Frontal cortex (tissue), 3 donors: ENCODE measurements at regions not wholly inside any gene's neighbourhood (a gene's known extent, or its start where the extent isn't known, plus 50 kb on each side); places are given as distances from the start of the nearest gene placed in this dataset.
"Not testable (repeated sequence)": the region's sequence is repeated elsewhere in the genome, so short reads cannot be mapped to it uniquely, and the experiment has no call there.

Experiments
- DNase-seq, 2 donors: peaks; one replicate each; pipeline ENCODE4 v3.0.0; 2012; ENCODE audit warnings: low spot score in 2 of 2
- FAIRE-seq: peaks from 2 replicates; lab custom pipeline; 2012; peaks lifted over from hg19 to GRCh38; lab: Jason Lieb, UNC
- donor health status: control.
- donor health status: control.
- donor health status: control.

DNA sequence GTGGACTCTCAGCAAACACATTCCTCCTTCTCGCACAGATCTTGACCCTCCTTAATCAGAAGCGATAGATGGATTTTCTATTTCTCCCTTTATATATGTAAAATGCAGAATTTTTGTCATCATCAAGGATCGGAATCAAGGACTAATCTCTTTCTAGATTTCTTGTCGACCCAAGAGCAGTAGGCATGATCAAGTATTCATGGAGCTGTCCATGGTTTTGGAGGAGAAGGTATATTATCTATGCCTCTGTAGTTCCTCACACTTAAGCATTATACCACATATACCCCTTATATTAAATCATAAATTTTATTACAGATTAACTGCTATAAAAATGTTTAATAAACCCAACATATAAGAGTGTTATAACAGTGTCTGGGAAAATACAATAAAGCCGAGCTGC is 886.8 kb downstream of the NLGN4X start:
- FAIRE-seq (no peak), DNase-seq (no peak)

DNA sequence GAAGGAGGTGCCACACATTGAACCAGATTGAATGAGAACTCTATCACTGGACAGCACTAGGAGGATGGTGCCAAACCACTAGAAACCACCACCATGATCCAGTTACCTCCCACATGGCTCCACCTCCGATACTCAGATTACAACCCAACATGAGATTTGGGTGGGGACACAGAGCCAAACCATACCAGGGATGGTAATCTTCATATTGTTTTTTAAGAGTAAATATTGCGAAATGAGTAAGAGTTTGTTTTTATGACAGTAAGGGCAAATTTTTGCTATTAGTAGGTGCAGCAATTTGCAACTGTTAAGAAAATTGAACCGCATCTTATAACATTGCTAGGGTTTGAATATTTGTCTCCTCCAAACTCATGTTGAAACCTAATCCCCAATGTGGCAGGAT is 891.5 kb downstream of the NLGN4X start:
- FAIRE-seq (no peak), DNase-seq (no peak)

DNA sequence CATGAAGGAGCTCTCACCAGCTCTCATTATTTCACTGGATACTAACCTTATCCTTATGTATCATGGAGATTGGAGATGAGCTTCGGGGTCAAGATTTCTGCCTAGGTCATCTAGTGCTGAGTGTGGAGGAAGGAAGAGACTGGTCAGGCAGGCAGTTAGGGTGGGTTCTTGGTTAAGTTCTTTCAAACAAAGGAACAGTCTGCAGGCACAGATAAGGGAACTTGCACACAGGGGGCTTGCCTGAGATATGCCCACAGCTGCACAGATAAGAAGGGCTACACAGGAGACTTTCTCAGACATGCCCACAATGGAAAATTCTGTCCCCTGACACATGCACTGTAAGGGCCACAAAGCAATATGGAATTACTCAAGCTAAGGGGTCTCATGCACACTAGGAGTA is 904.1 kb downstream of the NLGN4X start:
- no peak for FAIRE-seq
- DNase-seq: no peak

DNA sequence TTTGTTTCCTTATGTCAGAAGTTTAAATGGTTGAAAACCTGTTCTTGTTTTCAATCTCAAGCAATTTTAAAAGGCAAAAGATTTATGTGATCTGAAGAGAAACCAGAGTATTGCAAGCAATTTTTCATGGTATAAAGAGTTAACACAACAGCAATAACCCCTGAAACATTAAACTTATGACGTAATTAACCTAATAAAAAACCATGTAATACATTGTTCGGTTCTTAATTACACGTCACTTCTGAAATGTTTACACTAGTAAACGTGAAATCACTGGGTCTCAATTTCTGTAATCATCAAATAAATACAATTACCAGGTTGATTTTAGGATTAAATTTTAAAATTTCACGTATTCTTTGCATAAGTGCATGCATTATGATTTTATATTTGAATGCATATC is 914.5 kb downstream of the NLGN4X start:
- no peak for FAIRE-seq
- no peak for DNase-seq

DNA sequence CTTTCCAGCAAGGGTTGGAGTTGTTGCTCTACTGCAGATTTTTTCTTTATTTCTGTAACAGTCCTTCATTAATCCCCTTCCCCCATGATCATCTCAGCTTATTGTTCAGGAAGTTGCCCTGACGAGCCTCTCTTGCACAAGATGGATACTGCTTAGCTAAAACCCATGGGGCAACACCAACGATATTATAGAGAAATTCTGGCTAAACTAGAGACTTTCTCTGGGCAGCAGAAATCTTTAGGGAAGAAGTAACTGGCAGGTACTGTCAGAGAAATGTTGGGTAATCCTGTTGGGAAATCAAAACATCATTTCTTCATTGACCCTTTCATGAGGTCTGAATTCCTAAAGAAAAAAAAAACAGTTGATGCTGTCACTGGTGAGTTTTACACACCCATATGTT is 921.3 kb downstream of the NLGN4X start:
- DNase-seq (no peak), FAIRE-seq (no peak)

DNA sequence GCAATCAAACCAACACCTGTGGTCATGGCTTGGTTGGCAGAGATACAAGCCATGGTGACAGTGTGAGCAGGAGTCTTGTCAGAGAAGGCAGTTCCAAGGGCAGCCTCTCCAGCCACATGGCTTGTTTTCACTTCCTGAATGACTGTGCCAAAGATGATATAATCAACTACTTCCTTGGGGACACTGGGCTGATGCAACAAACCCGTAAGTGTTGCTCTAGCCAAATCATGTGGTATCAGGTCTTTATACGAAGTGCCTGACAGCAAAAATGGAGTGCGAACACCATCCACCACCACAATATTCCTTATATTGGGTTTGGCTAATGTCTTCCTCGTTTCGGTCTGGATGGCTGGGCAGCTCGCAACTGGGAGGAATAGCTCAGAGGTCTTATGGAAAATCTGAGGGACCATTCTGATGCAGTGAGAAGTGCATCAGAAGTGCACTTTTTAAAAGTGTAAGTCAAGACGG is 922.0 kb downstream of the NLGN4X start:
- FAIRE-seq (no peak), DNase-seq (no peak)

DNA sequence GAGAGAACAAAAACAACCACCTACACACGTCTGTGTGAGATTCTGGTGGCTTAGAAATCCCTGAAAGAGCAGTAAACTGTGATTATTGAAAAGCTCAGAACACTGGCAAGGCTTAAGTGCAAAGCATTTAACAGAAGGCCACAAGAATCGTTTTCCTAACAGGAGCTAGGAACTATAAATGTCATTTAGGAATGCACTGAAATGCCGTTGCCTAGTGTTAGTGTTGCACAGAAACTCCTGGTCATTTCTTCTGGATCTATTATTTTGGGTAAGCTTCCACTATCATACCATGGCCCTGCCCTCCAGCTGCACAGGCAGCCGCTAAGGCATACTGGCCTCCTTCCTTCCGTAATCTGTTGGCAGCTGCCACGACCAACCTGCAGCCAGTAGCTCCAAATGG is 923.2 kb downstream of the NLGN4X start:
- no peak for DNase-seq
- no peak for FAIRE-seq

DNA sequence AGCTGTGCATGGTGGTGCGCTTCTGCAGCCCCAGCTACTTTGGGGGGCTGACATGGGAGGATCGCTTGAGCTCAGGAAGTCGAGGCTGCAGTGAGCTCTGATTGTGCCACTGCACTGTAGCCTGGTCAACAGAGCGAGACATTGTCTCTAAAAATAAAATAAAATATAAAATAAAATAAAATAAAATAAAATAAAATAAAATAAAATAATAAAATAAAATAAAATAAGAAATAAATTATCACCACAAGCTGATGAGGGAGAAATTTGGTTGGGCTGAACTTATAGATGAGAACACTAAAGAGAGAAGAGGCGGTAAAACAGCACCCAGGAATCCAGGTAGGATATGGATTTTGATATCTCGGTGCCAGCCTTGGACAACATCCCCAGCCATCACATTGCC is 933.7 kb downstream of the NLGN4X start:
- no peak for DNase-seq
- FAIRE-seq: no peak

DNA sequence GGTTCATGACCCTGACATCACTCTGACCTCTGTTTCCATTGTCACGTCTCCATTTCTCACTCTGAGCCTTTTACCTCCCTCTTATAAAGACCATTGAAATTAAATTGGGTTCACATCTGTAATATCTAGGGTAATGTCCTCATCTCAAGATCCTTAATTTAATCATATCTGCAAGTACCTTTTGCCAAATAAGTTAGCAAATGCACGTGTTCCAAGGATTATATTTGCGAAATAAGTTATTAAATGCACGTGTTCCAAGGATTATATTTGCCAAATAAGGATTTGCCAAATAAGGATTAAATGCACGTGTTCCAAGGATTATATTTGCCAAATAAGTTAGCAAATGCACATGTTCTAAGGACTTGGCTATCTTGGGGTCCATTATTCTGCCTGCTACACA is 938.0 kb downstream of the NLGN4X start:
- FAIRE-seq: no peak
- DNase-seq: no peak

DNA sequence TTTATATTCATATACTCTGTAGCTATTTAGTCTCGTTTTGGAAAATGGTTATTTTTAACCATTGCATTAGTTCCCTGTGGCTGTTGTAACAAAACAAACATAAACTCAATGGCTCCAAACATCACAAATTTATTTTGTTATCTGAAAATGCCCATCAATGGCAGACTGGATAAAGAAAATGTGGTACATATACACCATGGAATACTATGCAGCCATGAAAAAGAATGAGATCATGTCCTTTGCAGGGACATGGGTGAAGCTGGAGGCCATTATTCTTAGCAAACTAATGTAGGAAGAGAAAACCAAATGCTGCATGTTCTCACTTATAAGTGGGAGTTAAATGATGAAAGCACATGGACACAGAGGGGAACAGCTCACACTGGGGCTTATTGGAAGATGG is 938.7 kb downstream of the NLGN4X start:
- DNase-seq, FAIRE-seq: not testable (repeated sequence)

DNA sequence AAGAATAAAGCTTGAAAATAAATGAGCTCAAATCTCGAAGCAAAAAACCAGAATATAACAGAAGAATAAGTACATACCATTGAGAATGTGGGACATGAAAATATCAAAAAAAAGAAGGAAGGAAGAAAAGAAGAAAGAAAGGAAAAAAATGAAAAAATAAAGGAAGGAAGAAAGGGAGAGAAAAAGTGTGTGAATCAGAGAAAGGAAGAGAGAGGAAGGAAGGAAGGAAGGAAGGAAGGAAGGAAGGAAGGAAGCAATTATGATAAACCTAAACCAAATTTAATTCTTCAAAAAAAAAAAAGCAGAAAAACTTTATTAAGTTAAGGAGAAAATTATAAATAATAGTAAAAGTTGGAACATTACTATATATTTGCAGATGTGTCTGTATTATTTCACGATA is 949.8 kb downstream of the NLGN4X start:
- FAIRE-seq (no peak), DNase-seq (no peak)

DNA sequence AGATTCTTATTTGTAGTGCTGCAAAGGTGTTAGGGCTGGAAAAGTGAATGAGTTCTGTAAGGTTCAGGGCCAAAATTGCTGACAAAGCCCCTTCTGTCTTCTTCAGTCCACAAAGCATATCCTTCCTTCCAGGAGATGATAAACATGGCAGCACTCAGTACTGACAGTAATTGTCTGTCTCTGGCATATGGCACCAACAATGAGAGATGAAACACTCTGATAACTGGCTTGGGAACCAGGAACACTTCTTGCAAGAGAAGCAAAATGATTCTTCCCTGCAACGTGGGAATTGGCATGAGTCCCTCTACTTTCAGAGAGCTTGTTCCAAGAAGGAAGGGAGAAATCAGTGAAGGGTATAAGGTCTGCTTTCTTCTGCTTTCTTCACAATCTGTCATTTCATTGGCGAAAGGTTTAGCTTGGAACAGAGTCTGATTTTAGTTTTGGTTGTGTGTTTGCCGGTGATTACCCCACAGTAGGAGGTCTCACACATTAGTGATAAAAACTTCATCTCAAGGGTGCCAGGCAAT is 963.3 kb downstream of the NLGN4X start:
- no peak for DNase-seq
- no peak for FAIRE-seq

DNA sequence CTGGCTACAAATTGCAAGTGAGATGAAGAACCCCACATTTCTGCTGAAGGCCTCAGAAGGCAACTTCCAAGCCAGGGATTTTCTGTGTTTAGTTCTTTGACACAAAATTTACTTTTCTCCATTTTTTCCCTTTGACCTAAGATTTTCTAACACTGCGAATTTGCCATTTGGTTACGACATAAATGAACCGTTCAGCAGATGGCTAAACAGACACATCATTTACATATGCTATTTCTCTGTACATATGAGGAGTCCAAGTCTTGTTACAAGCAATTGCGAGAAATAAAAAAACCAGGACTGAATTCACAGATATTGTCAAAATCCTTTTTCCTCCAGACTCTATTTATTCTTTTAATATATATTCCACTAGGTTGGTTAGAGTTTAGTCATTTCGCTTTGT is 978.6 kb downstream of the NLGN4X start:
- FAIRE-seq (no peak), DNase-seq (no peak)

DNA sequence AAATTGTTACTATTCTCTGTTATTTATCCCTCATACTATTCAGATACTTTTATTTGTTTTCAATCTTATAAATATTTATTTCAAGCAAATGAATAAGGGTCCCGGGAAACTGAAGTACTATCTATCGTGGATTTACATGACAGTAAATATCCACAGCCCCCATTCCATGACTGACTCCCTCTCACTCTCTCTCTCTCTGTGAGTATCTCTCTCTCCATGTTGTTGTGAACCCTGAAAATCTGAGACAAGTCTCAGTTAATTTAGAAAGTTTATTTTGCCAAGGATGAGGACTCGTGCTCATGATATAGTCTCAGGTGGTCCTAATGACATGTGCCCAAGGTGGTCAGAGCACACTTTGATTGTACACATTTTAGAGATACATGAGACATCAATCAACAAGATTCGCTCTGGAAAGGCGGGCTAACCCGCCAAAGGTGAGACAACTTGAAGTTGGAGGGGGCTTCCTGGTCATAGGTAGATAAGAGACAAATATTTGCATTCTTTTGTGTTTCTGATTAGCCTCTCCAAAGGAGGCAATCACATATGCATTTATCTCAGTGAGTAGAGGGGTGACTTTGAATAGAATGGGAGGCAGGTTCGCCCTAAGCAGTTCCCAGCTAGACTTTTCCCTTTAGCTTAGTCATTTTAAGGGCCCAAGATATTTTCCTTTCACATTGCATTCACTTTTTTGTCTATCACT is 986.4 kb downstream of the NLGN4X start:
- no peak for FAIRE-seq
- DNase-seq: no peak

DNA sequence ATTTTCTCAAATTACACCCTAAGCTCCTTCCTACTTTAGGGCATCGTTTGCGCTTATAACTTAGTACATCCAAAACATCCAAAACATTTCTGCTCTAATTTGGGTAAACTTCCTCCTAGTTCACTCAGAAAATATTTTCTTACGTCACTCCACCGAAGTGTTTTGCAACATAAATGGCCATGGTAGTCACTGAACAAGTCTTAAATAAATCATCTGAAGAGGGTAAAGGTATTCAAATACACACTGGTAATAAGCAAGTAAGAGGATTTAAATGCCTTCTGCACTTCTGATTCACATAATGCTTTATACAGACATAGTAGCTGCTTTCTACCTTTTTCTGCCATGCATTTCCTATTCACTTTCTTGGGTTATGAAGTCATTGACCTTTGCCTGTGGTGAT is 991.9 kb downstream of the NLGN4X start:
- FAIRE-seq (no peak), DNase-seq (no peak)

DNA sequence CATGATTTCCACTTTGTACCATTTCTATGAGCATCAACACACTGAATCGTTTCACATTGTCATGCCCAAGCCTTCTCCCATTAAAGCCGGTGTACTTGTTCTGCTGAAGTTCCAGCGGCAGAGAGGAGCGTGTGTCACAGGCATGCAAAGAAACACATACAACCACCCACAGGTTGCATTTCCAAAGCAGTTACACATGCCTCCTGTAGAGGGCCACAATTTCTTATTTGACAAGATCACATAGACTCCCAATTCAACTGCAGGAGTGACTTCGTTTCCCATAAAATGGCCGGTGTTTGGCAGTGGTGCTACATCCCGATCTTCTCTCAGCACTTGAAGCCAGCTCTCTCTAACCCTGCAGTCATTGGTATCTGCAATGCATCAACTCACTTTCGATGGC is 992.6 kb downstream of the NLGN4X start:
- FAIRE-seq (no peak), DNase-seq (no peak)

DNA sequence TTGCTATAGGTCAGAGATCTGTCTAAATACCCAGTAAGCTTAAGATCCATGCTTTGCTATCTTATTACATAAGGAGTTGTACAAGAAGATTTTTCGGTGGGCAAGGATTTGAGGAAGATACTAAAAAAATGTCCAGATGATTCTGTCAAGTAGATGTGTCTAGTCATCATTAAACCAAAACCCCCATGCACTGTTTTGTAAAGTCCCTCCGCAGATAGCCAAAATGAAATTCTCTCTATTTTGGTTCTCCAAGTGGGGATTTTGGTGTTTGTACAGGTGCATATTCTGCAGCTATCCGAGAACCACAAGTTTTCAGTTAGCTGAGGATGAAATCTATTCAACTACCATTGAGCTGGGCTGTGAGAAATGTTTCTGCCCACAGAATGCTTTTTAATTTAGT is 994.8 kb downstream of the NLGN4X start:
- DNase-seq (no peak), FAIRE-seq (no peak)

DNA sequence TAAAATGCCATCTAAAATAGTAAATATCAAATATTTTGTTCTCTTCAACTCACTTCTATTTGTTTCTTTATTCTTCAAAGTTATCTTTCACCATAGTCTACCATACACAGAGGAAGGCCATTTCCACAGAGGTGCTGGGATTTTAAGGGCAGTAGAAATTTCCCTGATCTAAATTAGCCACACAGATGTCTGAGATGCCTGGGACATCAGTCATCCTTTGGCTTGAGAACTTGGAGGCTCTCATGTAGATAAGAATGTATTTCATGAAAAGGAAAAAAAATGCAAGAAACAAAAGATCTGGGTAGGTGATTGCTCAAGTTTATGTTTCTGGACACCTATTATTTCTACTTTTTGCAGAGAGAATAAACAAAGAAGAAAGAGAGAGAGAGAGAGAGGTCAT is 1008.2 kb downstream of the NLGN4X start:
- DNase-seq: no peak
- no peak for FAIRE-seq

DNA sequence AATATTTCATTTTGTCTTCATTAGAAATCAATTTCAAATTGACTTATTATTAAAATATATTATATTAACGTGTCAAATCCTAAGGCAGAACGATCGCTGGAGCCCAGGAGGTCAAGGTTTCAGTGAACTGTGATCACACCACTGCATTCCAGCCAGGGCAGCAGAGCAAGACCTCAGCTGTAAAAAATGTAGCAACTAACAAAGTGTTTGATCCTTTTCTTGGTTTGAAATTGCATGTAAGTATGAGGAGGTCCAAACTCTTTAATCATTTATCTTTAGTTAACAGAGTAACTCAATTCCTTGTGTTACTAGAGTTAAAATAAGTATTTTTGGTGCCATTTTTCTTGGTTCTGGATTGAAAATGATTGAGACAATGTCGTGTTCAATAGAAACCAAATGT is 1033.9 kb downstream of the NLGN4X start:
- FAIRE-seq (no peak), DNase-seq (no peak)

DNA sequence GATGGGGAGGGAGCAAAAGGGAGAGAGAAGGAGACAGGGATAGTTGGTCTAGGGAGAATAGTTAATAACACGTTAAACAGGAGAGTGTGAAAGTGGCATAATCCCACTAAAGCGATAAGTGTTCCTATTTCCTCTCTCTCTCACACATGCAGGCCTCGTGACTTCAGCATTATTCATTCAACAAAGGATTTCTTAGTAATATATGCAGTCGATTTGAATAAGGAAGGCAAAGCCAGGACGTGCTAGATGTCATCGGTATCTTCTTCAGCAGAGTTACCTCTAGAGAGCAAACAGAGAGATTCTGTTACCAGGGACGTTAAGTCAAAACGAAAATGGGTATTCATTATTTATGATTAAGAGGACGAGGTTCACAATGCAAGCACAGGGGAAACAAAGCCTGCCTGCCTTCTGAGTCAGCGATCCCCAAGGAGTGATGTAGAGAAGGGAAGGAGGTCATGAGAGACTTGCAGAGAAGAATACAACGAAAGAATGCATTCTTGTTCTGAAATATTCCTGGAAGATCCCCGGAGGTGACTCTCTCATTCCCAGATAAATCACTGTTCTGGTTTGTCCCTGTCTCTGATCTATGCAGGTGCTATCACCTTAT is 1048.4 kb downstream of the NLGN4X start:
- FAIRE-seq (no peak), DNase-seq (no peak)

DNA sequence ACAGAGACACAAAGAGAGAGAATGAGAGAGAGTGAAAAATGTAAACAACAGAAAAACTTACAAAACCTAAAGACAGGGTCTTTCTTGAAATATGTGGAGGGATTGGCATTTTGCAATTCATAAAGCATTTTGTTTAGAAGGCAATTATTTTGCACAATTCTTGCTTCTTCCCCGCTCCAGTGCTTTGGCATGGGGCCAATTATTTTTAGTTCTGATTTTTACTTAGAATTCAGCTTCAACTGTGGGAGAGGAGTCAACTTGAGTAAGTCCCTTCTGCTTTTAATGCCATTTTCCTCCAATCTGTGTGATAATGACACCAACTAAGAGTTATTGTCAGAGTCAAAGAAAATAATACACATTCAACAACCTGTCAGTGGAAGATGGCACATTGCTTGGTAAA is 1051.9 kb downstream of the NLGN4X start:
- DNase-seq (no peak), FAIRE-seq (no peak)

DNA sequence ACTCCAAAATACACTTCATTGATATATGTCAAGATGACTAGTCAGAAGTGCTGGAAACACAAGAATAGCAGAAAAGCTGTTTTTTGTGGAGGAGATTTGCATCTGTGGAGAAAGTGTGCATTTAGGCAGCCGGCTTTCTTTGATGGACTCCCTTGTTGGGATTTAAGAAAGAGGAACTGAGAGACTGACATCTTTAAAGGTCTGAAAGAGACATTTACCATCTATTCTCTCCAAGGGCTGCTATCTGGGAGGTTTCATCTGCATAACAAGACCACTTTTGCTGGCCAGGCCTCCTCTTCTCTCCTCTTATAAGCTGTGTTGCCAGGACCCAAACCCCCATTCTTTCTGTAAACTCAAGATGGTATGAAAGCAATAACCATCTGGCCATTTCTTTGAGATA is 1065.0 kb downstream of the NLGN4X start:
- FAIRE-seq: no peak

More for the DNA sequence above, 1065.0 kb downstream of the NLGN4X start:
- no peak for DNase-seq
